IMR-90 (cell line): ENCODE measurements at regions not wholly inside any gene's neighbourhood (a gene's known extent, or its start where the extent isn't known, plus 50 kb on each side); places are given as distances from the start of the nearest gene placed in this dataset.

Source experiments
- ATAC-seq: fragments of 200-7000 bp; cut with Tn5 transposase; 2 replicates; pipeline ENCODE4 v1.9.1; 2020; ENCODE audit warnings: low read depth, mild to moderate bottlenecking, moderate library complexity
- BruUV-seq: library from RNA; stranded (reverse); fragments of 400-500 nt; replicated peaks from 2 replicates; lab custom pipeline; 2021; lab: Mats Ljungman, UMichigan
- CTCF ChIA-PET: fragments of 300-600 bp; formaldehyde crosslinking; extraction: SDS; loops from one replicate; lab custom pipeline; 2021; ENCODE audit warnings: antibody characterized with exemption; lab: Yijun Ruan, JAX
- POLR2A ChIA-PET: fragments of 300-600 bp; sonication (Branson Sonifier 250); formaldehyde crosslinking; loops from one replicate; lab custom pipeline; 2022; ENCODE audit warnings: antibody characterized with exemption; ENCODE audit not compliant: unreplicated experiment; lab: Charles Lee
- DNase-seq: peaks from one replicate; pipeline ENCODE4 v3.0.0; 2013
- H2AFZ ChIP-seq: replicated peaks from 2 replicates; pipeline ENCODE3; 2013; ENCODE audit warnings: low read length, mild to moderate bottlenecking; ENCODE audit not compliant: poor library complexity
- H2AK5ac ChIP-seq: 2 replicates; pipeline ENCODE4 v1.6.1; 2013; ENCODE audit warnings: low read depth, low read length, inconsistent platforms
- H2AK9ac ChIP-seq: replicated peaks from 2 replicates; pipeline ENCODE3; 2013; ENCODE audit warnings: mild to moderate bottlenecking, low read depth, low read length, moderate library complexity; ENCODE audit not compliant: poor library complexity
- H2BK120ac ChIP-seq: 2 replicates; pipeline ENCODE4 v1.6.1; 2013; ENCODE audit warnings: low read depth, low read length, inconsistent platforms
- H2BK15ac ChIP-seq: 3 replicates; pipeline ENCODE4 v1.6.1; 2013; ENCODE audit warnings: low read depth, low read length, inconsistent platforms
- H2BK20ac ChIP-seq: 2 replicates; pipeline ENCODE4 v1.6.1; 2013; ENCODE audit warnings: low read depth, mild to moderate bottlenecking, inconsistent platforms, low read length, moderate library complexity
- H2BK5ac ChIP-seq: 2 replicates; pipeline ENCODE4 v1.6.1; 2013; ENCODE audit warnings: mild to moderate bottlenecking, low read depth, low read length, inconsistent platforms; ENCODE audit not compliant: poor library complexity, severe bottlenecking
- H3K14ac ChIP-seq: replicated peaks from 2 replicates; pipeline ENCODE4 v1.6.1; 2013; ENCODE audit warnings: low read depth, low read length, inconsistent platforms
- H3K18ac ChIP-seq: 2 replicates; pipeline ENCODE4 v1.6.1; 2013; ENCODE audit warnings: low read depth, low read length, control low read depth
- H3K23ac ChIP-seq: 2 replicates; pipeline ENCODE4 v1.6.1; 2013; ENCODE audit warnings: low read depth, low read length, inconsistent platforms
- H3K27ac ChIP-seq: 2 replicates; pipeline ENCODE4 v1.5.1; 2013; ENCODE audit warnings: mild to moderate bottlenecking, control low read depth, low read length; ENCODE audit not compliant: insufficient read depth
- H3K27me3 ChIP-seq: 2 replicates; pipeline ENCODE4 v1.6.1; 2013; ENCODE audit warnings: low read length; ENCODE audit not compliant: control insufficient read depth, insufficient read depth
- H3K36me3 ChIP-seq: 2 replicates; pipeline ENCODE4 v1.6.1; 2013; ENCODE audit warnings: low read length, mixed read lengths; ENCODE audit not compliant: control insufficient read depth, insufficient read depth
- H3K4ac ChIP-seq: 2 replicates; pipeline ENCODE4 v1.6.1; 2013; ENCODE audit warnings: low read depth, low read length, inconsistent platforms
- H3K4me1 ChIP-seq: 2 replicates; pipeline ENCODE4 v1.6.1; 2013; ENCODE audit warnings: low read length, mixed read lengths; ENCODE audit not compliant: control insufficient read depth, insufficient read depth
- H3K4me2 ChIP-seq: 2 replicates; pipeline ENCODE4 v1.6.1; 2013; ENCODE audit warnings: low read depth, mild to moderate bottlenecking, control low read depth, low read length, moderate library complexity
- H3K4me3 ChIP-seq: 2 replicates; pipeline ENCODE4 v1.5.1; 2013; ENCODE audit warnings: low read depth, mild to moderate bottlenecking, control low read depth, low read length, moderate library complexity; ENCODE audit not compliant: insufficient read depth
- H3K56ac ChIP-seq: 2 replicates; pipeline ENCODE4 v1.6.1; 2013; ENCODE audit warnings: low read length, inconsistent platforms; ENCODE audit not compliant: insufficient read depth; ENCODE audit errors: extremely low read depth
- H3K79me1 ChIP-seq, 2 experiments: 2 replicates each; pipeline ENCODE4 v1.6.1; 2013; ENCODE audit warnings: low read length in 2 of 2, inconsistent platforms in 1 of 2, low read depth in 1 of 2
- H3K9ac ChIP-seq: 2 replicates; pipeline ENCODE4 v1.6.1; 2013; ENCODE audit warnings: low read depth, low read length, control low read depth
- H3K9me1 ChIP-seq: 2 replicates; pipeline ENCODE4 v1.6.1; 2013; ENCODE audit warnings: low read length, inconsistent platforms; ENCODE audit not compliant: insufficient read depth
- H3K9me3 ChIP-seq: 2 replicates; pipeline ENCODE4 v1.6.1; 2013; ENCODE audit warnings: low read length; ENCODE audit not compliant: control insufficient read depth, insufficient read depth
- H4K20me1 ChIP-seq: 2 replicates; pipeline ENCODE4 v1.6.1; 2013; ENCODE audit warnings: low read length, inconsistent platforms; ENCODE audit not compliant: insufficient read depth
- H4K5ac ChIP-seq: 2 replicates; pipeline ENCODE4 v1.6.1; 2013; ENCODE audit warnings: mild to moderate bottlenecking, low read depth, low read length, control low read depth
- H4K8ac ChIP-seq, 2 experiments: 2 replicates each; pipeline ENCODE4 v1.6.1; 2013; ENCODE audit warnings: low read depth in 2 of 2, low read length in 2 of 2, control low read depth in 1 of 2, inconsistent platforms in 1 of 2
- H4K91ac ChIP-seq: 2 replicates; pipeline ENCODE4 v1.6.1; 2013; ENCODE audit warnings: low read depth, low read length, inconsistent platforms; ENCODE audit not compliant: insufficient read depth
- BHLHE40 ChIP-seq: fragments of 150-350 bp; IDR thresholded peaks from 2 replicates; pipeline ENCODE4 v1.6.1; 2016; ENCODE audit warnings: mild to moderate bottlenecking, low read depth, low read length
- CEBPB ChIP-seq: IDR thresholded peaks from 2 replicates; pipeline ENCODE4 v1.6.1; 2012; ENCODE audit warnings: low read depth, low read length, improper control_type of control experiment
- CHD1 ChIP-seq: IDR thresholded peaks from 2 replicates; pipeline ENCODE4 v1.6.1; 2012; ENCODE audit warnings: low read depth, low read length, improper control_type of control experiment
- FOS ChIP-seq: fragments of 150-350 bp; IDR thresholded peaks from 2 replicates; pipeline ENCODE4 v1.6.1; 2016; ENCODE audit warnings: low read depth, low read length
- MAFK ChIP-seq: IDR thresholded peaks from 2 replicates; pipeline ENCODE4 v1.6.1; 2012; ENCODE audit warnings: low read depth, low read length, improper control_type of control experiment
- MAZ ChIP-seq: IDR thresholded peaks from 2 replicates; pipeline ENCODE4 v1.6.1; 2012; ENCODE audit warnings: low read depth, mild to moderate bottlenecking, low read length, improper control_type of control experiment, moderate library complexity, borderline replicate concordance
- MXI1 ChIP-seq: IDR thresholded peaks from 2 replicates; pipeline ENCODE4 v1.6.1; 2012; ENCODE audit warnings: low read depth, mild to moderate bottlenecking, low read length, moderate library complexity, borderline replicate concordance
- NFE2L2 ChIP-seq: fragments of 150-350 bp; IDR thresholded peaks from 2 replicates; pipeline ENCODE4 v1.6.1; 2016; ENCODE audit warnings: low read depth, mild to moderate bottlenecking, low read length
- POLR2A ChIP-seq: IDR thresholded peaks from 2 replicates; pipeline ENCODE4 v1.6.1; 2012; ENCODE audit warnings: mild to moderate bottlenecking, low read depth, low read length
- RAD21 ChIP-seq: IDR thresholded peaks from 2 replicates; pipeline ENCODE4 v1.6.1; 2012; ENCODE audit warnings: low read length, improper control_type of control experiment
- RCOR1 ChIP-seq: IDR thresholded peaks from 2 replicates; pipeline ENCODE4 v1.6.1; 2012; ENCODE audit warnings: mild to moderate bottlenecking, low read length, improper control_type of control experiment; ENCODE audit not compliant: insufficient replicate concordance
- RFX5 ChIP-seq: IDR thresholded peaks from 2 replicates; pipeline ENCODE4 v1.8.0; 2012; ENCODE audit warnings: low read depth, mild to moderate bottlenecking, low read length, moderate library complexity
- SMC3 ChIP-seq: fragments of 150-350 bp; IDR thresholded peaks from 2 replicates; pipeline ENCODE4 v1.6.1; 2016; ENCODE audit warnings: low read depth, mild to moderate bottlenecking, antibody characterized with exemption, low read length, moderate library complexity
- USF2 ChIP-seq: fragments of 150-350 bp; IDR thresholded peaks from 2 replicates; pipeline ENCODE4 v1.6.1; 2017; ENCODE audit warnings: mild to moderate bottlenecking, antibody characterized with exemption, low read length, low read depth
- WGBS, 2 experiments: methylation state at CpG; one replicate each; pipeline versions ENCODE4 v1.1.5 to v1.1.7; 2013; ENCODE audit warnings: missing lambda C conversion rate in 2 of 2; ENCODE audit not compliant: insufficient read length in 1 of 2; ENCODE audit errors: extremely low coverage in 2 of 2; 5-methylcytosine and 5-hydroxymethylcytosine counted together
- dilution Hi-C: fragments of 300-500 bp; cut with HindIII; formaldehyde crosslinking; loops from one replicate; pipeline ENCODE4 v1.14.3; 2018; ENCODE audit warnings: low sequenced_read_pairs; ENCODE audit not compliant: unreplicated experiment
- in situ Hi-C: fragments of 300-500 bp; cut with MboI; formaldehyde crosslinking; loops from 3 replicates; pipeline ENCODE4 v1.14.3; 2019; ENCODE audit warnings: low sequenced_read_pairs, inconsistent platforms, mixed read lengths
- intact Hi-C: fragments of 100-400 bp; cut with micrococcal nuclease; formaldehyde crosslinking; loops from 2 replicates; pipeline ENCODE4 v1.10.0; 2022
- TF ChIP-seq, protein P1 (sequence below): conservative IDR thresholded peaks from 2 replicates; pipeline ENCODE4 v1.5.1; 2012; ENCODE audit warnings: mild to moderate bottlenecking, low read depth, low read length, improper control_type of control experiment
- TF ChIP-seq, protein P2 (sequence below): fragments of 150-350 bp; IDR thresholded peaks from 2 replicates; pipeline ENCODE4 v1.6.1; 2016; ENCODE audit warnings: low read depth, mild to moderate bottlenecking, low read length, moderate library complexity, borderline replicate concordance

- dilution Hi-C loops (no loop called here), intact Hi-C loops (loop anchor here (10.0 kb wide), 1 partner anchor 87 kb away; no protein-coding TSS in a partner anchor), in situ Hi-C loops (no loop called here)
- Histone ChIP-seq H4K8ac (no peak overlapping the region), H3K9me1 (peaks cover 3% of the 10 kb centered on the region; the same call in 1 of the 2 replicates), H3K4me3 (no peak overlapping the region), H4K20me1 (no peaks in the 10 kb centered on the region), H4K5ac (no peak overlapping the region), H2BK5ac (no peak overlapping the region), H3K9me3 (no peaks in the 10 kb centered on the region), H3K4me2 (no peak overlapping the region), H3K9ac (no peak overlapping the region), H2AK5ac (0 out of 2 replicates have a peak overlapping the region, but pooled peaks have one; percentile 24), H4K91ac (no peak overlapping the region), H2AK9ac (no peak overlapping the region), H2BK120ac (peak overlapping the region; percentile 13; the same call in 1 of the 2 replicates), H3K27ac (no peak overlapping the region), H3K23ac (no peak overlapping the region), H3K27me3 (no peaks in the 10 kb centered on the region), H3K4ac (no peak overlapping the region), H2BK20ac (peak overlapping the region; percentile 18; the same call in 1 of the 2 replicates), H3K56ac (no peak overlapping the region; the same call in 1 of the 2 replicates), H2AFZ (no peak overlapping the region), H3K18ac (peak overlapping the region; percentile 37; the same call in 1 of the 2 replicates), H2BK15ac (peak overlapping the region; percentile 75; the same call in 1 of the 3 replicates), H3K36me3 (no peaks in the 10 kb centered on the region; the same call in 1 of the 2 replicates), H3K4me1 (peaks cover 2% of the 10 kb centered on the region), H3K14ac (0 out of 2 replicates have a peak overlapping the region, but pooled peaks have one; percentile 45), H3K79me1 (no peaks in the 10 kb centered on the region; a peak in 1 of 4 replicates)
- no peak for ATAC-seq
- no CpG with 5 or more reads among the region's 2 CpGs for WGBS, 2 experiments
- POLR2A ChIA-PET = no interaction called here
- CTCF ChIA-PET = no interaction called here
- DNase-seq = peak; percentile 27
- TF ChIP-seq USF2 (no peak), CHD1 (no peak), BHLHE40 (no peak), CEBPB (no peak), MAFK (no peak), RCOR1 (no peak), MAZ (no peak), FOS (no peak), RFX5 (no peak), MXI1 (no peak), RAD21 (no peak), SMC3 (no peak), NFE2L2 (no peak), POLR2A (no peak)
- TF ChIP-seq, protein P1, sequence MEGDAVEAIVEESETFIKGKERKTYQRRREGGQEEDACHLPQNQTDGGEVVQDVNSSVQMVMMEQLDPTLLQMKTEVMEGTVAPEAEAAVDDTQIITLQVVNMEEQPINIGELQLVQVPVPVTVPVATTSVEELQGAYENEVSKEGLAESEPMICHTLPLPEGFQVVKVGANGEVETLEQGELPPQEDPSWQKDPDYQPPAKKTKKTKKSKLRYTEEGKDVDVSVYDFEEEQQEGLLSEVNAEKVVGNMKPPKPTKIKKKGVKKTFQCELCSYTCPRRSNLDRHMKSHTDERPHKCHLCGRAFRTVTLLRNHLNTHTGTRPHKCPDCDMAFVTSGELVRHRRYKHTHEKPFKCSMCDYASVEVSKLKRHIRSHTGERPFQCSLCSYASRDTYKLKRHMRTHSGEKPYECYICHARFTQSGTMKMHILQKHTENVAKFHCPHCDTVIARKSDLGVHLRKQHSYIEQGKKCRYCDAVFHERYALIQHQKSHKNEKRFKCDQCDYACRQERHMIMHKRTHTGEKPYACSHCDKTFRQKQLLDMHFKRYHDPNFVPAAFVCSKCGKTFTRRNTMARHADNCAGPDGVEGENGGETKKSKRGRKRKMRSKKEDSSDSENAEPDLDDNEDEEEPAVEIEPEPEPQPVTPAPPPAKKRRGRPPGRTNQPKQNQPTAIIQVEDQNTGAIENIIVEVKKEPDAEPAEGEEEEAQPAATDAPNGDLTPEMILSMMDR = no peak
- TF ChIP-seq, protein P2, sequence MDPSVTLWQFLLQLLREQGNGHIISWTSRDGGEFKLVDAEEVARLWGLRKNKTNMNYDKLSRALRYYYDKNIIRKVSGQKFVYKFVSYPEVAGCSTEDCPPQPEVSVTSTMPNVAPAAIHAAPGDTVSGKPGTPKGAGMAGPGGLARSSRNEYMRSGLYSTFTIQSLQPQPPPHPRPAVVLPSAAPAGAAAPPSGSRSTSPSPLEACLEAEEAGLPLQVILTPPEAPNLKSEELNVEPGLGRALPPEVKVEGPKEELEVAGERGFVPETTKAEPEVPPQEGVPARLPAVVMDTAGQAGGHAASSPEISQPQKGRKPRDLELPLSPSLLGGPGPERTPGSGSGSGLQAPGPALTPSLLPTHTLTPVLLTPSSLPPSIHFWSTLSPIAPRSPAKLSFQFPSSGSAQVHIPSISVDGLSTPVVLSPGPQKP = no peak
- no TSS peak for BruUV-seq
Observed at GRCh38 chr21:28548291-28548690, 444.4 kb downstream of the LTN1 start.
